ENCODE measurements at regions not wholly inside any gene's neighbourhood (a gene's known extent, or its start where the extent isn't known, plus 50 kb on each side); places are given as distances from the start of the nearest gene placed in this dataset.

GRCh38 chr15:98207928-98208327 is 247.4 kb downstream of the ARRDC4 start:
- Histone ChIP-seq H3K4me3 (ENCODE audit: low read depth in 1 of 5, low read length in 5 of 5) (no peak overlapping the region), H3K9me3 (ENCODE audit: control insufficient read depth in 5 of 5, low read length in 5 of 5) (no peaks in the 10 kb centered on the region), H3K9ac (ENCODE audit: low read length in 5 of 5) (no peak overlapping the region), H3K4me1 (ENCODE audit: control insufficient read depth in 5 of 5, insufficient read depth in 5 of 5, low read length in 5 of 5) (no peaks in the 10 kb centered on the region), H3K36me3 (ENCODE audit: control insufficient read depth in 5 of 5, insufficient read depth in 5 of 5, low read length in 5 of 5) (no peaks in the 10 kb centered on the region), H3K27ac (ENCODE audit: low read depth, low read length) (no peak overlapping the region), H3K27me3 (ENCODE audit: control insufficient read depth in 5 of 5, insufficient read depth in 4 of 5, low read length in 5 of 5) (no peaks in the 10 kb centered on the region)

GRCh38 chr15:98213346-98213979 is 253.0 kb downstream of the ARRDC4 start:
- no peaks in the 10 kb centered on the region for H3K27me3 ChIP-seq (ENCODE audit: control insufficient read depth in 5 of 5, insufficient read depth in 4 of 5, low read length in 5 of 5)
- H3K4me3 ChIP-seq (ENCODE audit: low read depth in 1 of 5, low read length in 5 of 5), result no peak overlapping the region
- no peaks in the 10 kb centered on the region for H3K36me3 ChIP-seq (ENCODE audit: control insufficient read depth in 5 of 5, insufficient read depth in 5 of 5, low read length in 5 of 5)
- H3K4me1 ChIP-seq (ENCODE audit: control insufficient read depth in 5 of 5, insufficient read depth in 5 of 5, low read length in 5 of 5), result no peaks in the 10 kb centered on the region
- H3K27ac ChIP-seq (ENCODE audit: low read depth, low read length), result no peak overlapping the region
- H3K9ac ChIP-seq (ENCODE audit: low read length in 5 of 5), result no peak overlapping the region
- no peaks in the 10 kb centered on the region for H3K9me3 ChIP-seq (ENCODE audit: control insufficient read depth in 5 of 5, low read length in 5 of 5)

GRCh38 chr15:98216166-98216565 is 255.7 kb downstream of the ARRDC4 start:
- no peak overlapping the region for H3K27ac ChIP-seq (ENCODE audit: low read depth, low read length)
- no peak overlapping the region for H3K9ac ChIP-seq (ENCODE audit: low read length in 5 of 5)
- no peaks in the 10 kb centered on the region for H3K36me3 ChIP-seq (ENCODE audit: control insufficient read depth in 5 of 5, insufficient read depth in 5 of 5, low read length in 5 of 5)
- no peaks in the 10 kb centered on the region for H3K27me3 ChIP-seq (ENCODE audit: control insufficient read depth in 5 of 5, insufficient read depth in 4 of 5, low read length in 5 of 5)
- H3K4me1 ChIP-seq (ENCODE audit: control insufficient read depth in 5 of 5, insufficient read depth in 5 of 5, low read length in 5 of 5), result no peaks in the 10 kb centered on the region
- H3K9me3 ChIP-seq (ENCODE audit: control insufficient read depth in 5 of 5, low read length in 5 of 5), result no peaks in the 10 kb centered on the region
- no peak overlapping the region for H3K4me3 ChIP-seq (ENCODE audit: low read depth in 1 of 5, low read length in 5 of 5)

- H3K9me3 ChIP-seq (ENCODE audit: control insufficient read depth in 5 of 5, low read length in 5 of 5), result no peaks in the 10 kb centered on the region
These were observed 256.9 kb downstream of the ARRDC4 start for GRCh38 chr15:98217356-98217755.

GRCh38 chr15:98221144-98221543 is 260.6 kb downstream of the ARRDC4 start:
- H3K4me3 ChIP-seq (ENCODE audit: low read depth in 1 of 5, low read length in 5 of 5), result no peak overlapping the region
- no peak overlapping the region for H3K9ac ChIP-seq (ENCODE audit: low read length in 5 of 5)
- no peaks in the 10 kb centered on the region for H3K36me3 ChIP-seq (ENCODE audit: control insufficient read depth in 5 of 5, insufficient read depth in 5 of 5, low read length in 5 of 5)
- no peaks in the 10 kb centered on the region for H3K4me1 ChIP-seq (ENCODE audit: control insufficient read depth in 5 of 5, insufficient read depth in 5 of 5, low read length in 5 of 5)
- no peak overlapping the region for H3K27ac ChIP-seq (ENCODE audit: low read depth, low read length)
- no peaks in the 10 kb centered on the region for H3K27me3 ChIP-seq (ENCODE audit: control insufficient read depth in 5 of 5, insufficient read depth in 4 of 5, low read length in 5 of 5)
- no peaks in the 10 kb centered on the region for H3K9me3 ChIP-seq (ENCODE audit: control insufficient read depth in 5 of 5, low read length in 5 of 5)

More at GRCh38 chr15:98217356-98217755, 256.9 kb downstream of the ARRDC4 start:
- Histone ChIP-seq H3K27ac (ENCODE audit: low read depth, low read length) (no peak overlapping the region), H3K4me1 (ENCODE audit: control insufficient read depth in 5 of 5, insufficient read depth in 5 of 5, low read length in 5 of 5) (no peaks in the 10 kb centered on the region), H3K36me3 (ENCODE audit: control insufficient read depth in 5 of 5, insufficient read depth in 5 of 5, low read length in 5 of 5) (no peaks in the 10 kb centered on the region), H3K9ac (ENCODE audit: low read length in 5 of 5) (no peak overlapping the region), H3K4me3 (ENCODE audit: low read depth in 1 of 5, low read length in 5 of 5) (no peak overlapping the region), H3K27me3 (ENCODE audit: control insufficient read depth in 5 of 5, insufficient read depth in 4 of 5, low read length in 5 of 5) (no peaks in the 10 kb centered on the region)

GRCh38 chr15:98221577-98221976 is 261.1 kb downstream of the ARRDC4 start:
- H3K27me3 ChIP-seq (ENCODE audit: control insufficient read depth in 5 of 5, insufficient read depth in 4 of 5, low read length in 5 of 5), result no peaks in the 10 kb centered on the region
- no peaks in the 10 kb centered on the region for H3K36me3 ChIP-seq (ENCODE audit: control insufficient read depth in 5 of 5, insufficient read depth in 5 of 5, low read length in 5 of 5)
- no peak overlapping the region for H3K9ac ChIP-seq (ENCODE audit: low read length in 5 of 5)
- no peak overlapping the region for H3K27ac ChIP-seq (ENCODE audit: low read depth, low read length)
- H3K4me3 ChIP-seq (ENCODE audit: low read depth in 1 of 5, low read length in 5 of 5), result no peak overlapping the region
- H3K9me3 ChIP-seq (ENCODE audit: control insufficient read depth in 5 of 5, low read length in 5 of 5), result no peaks in the 10 kb centered on the region
- no peaks in the 10 kb centered on the region for H3K4me1 ChIP-seq (ENCODE audit: control insufficient read depth in 5 of 5, insufficient read depth in 5 of 5, low read length in 5 of 5)

- Histone ChIP-seq H3K36me3 (ENCODE audit: control insufficient read depth in 5 of 5, insufficient read depth in 5 of 5, low read length in 5 of 5) (no peaks in the 10 kb centered on the region), H3K27me3 (ENCODE audit: control insufficient read depth in 5 of 5, insufficient read depth in 4 of 5, low read length in 5 of 5) (peaks cover 0 to 11% (median 0%) of the 10 kb centered on the region in 5 donors), H3K4me3 (ENCODE audit: low read depth in 1 of 5, low read length in 5 of 5) (no peak overlapping the region), H3K9ac (ENCODE audit: low read length in 5 of 5) (no peak overlapping the region), H3K27ac (ENCODE audit: low read depth, low read length) (no peak overlapping the region), H3K4me1 (ENCODE audit: control insufficient read depth in 5 of 5, insufficient read depth in 5 of 5, low read length in 5 of 5) (no peaks in the 10 kb centered on the region), H3K9me3 (ENCODE audit: control insufficient read depth in 5 of 5, low read length in 5 of 5) (no peaks in the 10 kb centered on the region)
These were observed 265.6 kb downstream of the ARRDC4 start for GRCh38 chr15:98226149-98226548.

GRCh38 chr15:98226578-98226977 is 266.1 kb downstream of the ARRDC4 start:
- Histone ChIP-seq H3K36me3 (ENCODE audit: control insufficient read depth in 5 of 5, insufficient read depth in 5 of 5, low read length in 5 of 5) (no peaks in the 10 kb centered on the region), H3K27ac (ENCODE audit: low read depth, low read length) (no peak overlapping the region), H3K9ac (ENCODE audit: low read length in 5 of 5) (no peak overlapping the region), H3K27me3 (ENCODE audit: control insufficient read depth in 5 of 5, insufficient read depth in 4 of 5, low read length in 5 of 5) (peaks cover 0 to 11% (median 0%) of the 10 kb centered on the region in 5 donors), H3K9me3 (ENCODE audit: control insufficient read depth in 5 of 5, low read length in 5 of 5) (no peaks in the 10 kb centered on the region), H3K4me3 (ENCODE audit: low read depth in 1 of 5, low read length in 5 of 5) (no peak overlapping the region), H3K4me1 (ENCODE audit: control insufficient read depth in 5 of 5, insufficient read depth in 5 of 5, low read length in 5 of 5) (no peaks in the 10 kb centered on the region)

- no peak overlapping the region for H3K4me3 ChIP-seq (ENCODE audit: low read depth in 1 of 5, low read length in 5 of 5)
- H3K27ac ChIP-seq (ENCODE audit: low read depth, low read length), result no peak overlapping the region
- H3K9ac ChIP-seq (ENCODE audit: low read length in 5 of 5), result no peak overlapping the region
- H3K9me3 ChIP-seq (ENCODE audit: control insufficient read depth in 5 of 5, low read length in 5 of 5), result no peaks in the 10 kb centered on the region
- H3K27me3 ChIP-seq (ENCODE audit: control insufficient read depth in 5 of 5, insufficient read depth in 4 of 5, low read length in 5 of 5), result peaks cover 0 to 11% (median 0%) of the 10 kb centered on the region in 5 donors
- no peaks in the 10 kb centered on the region for H3K4me1 ChIP-seq (ENCODE audit: control insufficient read depth in 5 of 5, insufficient read depth in 5 of 5, low read length in 5 of 5)
- H3K36me3 ChIP-seq (ENCODE audit: control insufficient read depth in 5 of 5, insufficient read depth in 5 of 5, low read length in 5 of 5), result no peaks in the 10 kb centered on the region
These were observed 268.3 kb downstream of the ARRDC4 start for GRCh38 chr15:98228846-98229245.

- Histone ChIP-seq H3K27ac (ENCODE audit: low read depth, low read length) (no peak overlapping the region), H3K9ac (ENCODE audit: low read length in 5 of 5) (no peak overlapping the region), H3K4me1 (ENCODE audit: control insufficient read depth in 5 of 5, insufficient read depth in 5 of 5, low read length in 5 of 5) (no peaks in the 10 kb centered on the region), H3K9me3 (ENCODE audit: control insufficient read depth in 5 of 5, low read length in 5 of 5) (no peaks in the 10 kb centered on the region), H3K4me3 (ENCODE audit: low read depth in 1 of 5, low read length in 5 of 5) (no peak overlapping the region), H3K27me3 (ENCODE audit: control insufficient read depth in 5 of 5, insufficient read depth in 4 of 5, low read length in 5 of 5) (peaks cover 0 to 11% (median 2%) of the 10 kb centered on the region in 5 donors), H3K36me3 (ENCODE audit: control insufficient read depth in 5 of 5, insufficient read depth in 5 of 5, low read length in 5 of 5) (no peaks in the 10 kb centered on the region)
These were observed 270.5 kb downstream of the ARRDC4 start for GRCh38 chr15:98230975-98231374.
